ENCODE measurements at regions not wholly inside any gene's neighbourhood (a gene's known extent, or its start where the extent isn't known, plus 50 kb on each side); places are given as distances from the start of the nearest gene placed in this dataset.

DNA sequence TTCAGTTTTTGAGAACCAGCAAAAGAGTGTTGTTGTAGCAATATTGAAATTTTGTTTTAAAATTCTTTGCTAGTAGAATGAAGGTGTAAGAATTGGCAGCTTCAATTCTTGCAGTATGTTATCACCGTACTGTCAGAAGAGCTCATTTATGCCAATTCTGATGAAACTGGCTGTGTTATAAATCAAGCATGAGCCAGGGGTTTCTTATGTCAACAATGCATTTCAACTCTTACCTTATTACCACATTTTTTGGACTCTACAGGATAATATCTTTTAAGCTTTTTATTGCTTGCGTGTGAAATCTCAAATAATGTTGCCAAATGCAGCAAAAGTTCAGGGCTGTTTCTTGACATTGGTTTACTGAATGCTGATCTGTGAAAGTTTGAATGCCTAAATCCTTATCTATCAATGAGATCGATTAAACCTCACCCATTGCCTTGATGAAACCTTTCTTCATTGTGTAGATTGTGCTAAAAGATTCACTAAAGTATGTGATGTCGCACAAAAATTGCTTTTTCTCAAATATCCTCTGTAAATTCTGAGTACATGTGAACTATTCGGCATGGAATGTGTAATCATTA, 1389.3 kb upstream of the ZEB2 start:
- TF ChIP-seq ZNF10 (tag by site-specific recombination; IDR thresholded peaks at IDR 0.05) (no peak), MZF1 (tag by site-specific recombination; IDR thresholded peaks at IDR 0.05; ENCODE audit: borderline replicate concordance) (no peak), ZNF24 (tag by site-specific recombination; IDR thresholded peaks at IDR 0.05) (no peak), KLF1 (tag by site-specific recombination; IDR thresholded peaks at IDR 0.05) (no peak), ZNF391 (tag by site-specific recombination; IDR thresholded peaks at IDR 0.05; ENCODE audit: borderline replicate concordance, low read depth) (no peak), KLF16 (tag by site-specific recombination; IDR thresholded peaks at IDR 0.05) (no peak), WT1 (tag by site-specific recombination; IDR thresholded peaks at IDR 0.05) (no peak), PRDM1 (tag by site-specific recombination; IDR thresholded peaks at IDR 0.05) (no peak), MYNN (tag by site-specific recombination; IDR thresholded peaks at IDR 0.05; ENCODE audit: borderline replicate concordance) (no peak), YY1 (tag by site-specific recombination; IDR thresholded peaks at IDR 0.05) (no peak)
- TF ChIP-seq, protein P1, sequence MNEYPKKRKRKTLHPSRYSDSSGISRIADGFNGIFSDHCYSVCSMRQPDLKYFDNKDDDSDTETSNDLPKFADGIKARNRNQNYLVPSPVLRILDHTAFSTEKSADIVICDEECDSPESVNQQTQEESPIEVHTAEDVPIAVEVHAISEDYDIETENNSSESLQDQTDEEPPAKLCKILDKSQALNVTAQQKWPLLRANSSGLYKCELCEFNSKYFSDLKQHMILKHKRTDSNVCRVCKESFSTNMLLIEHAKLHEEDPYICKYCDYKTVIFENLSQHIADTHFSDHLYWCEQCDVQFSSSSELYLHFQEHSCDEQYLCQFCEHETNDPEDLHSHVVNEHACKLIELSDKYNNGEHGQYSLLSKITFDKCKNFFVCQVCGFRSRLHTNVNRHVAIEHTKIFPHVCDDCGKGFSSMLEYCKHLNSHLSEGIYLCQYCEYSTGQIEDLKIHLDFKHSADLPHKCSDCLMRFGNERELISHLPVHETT (tag by site-specific recombination; IDR thresholded peaks at IDR 0.05), result no peak
- TF ChIP-seq, protein P2, sequence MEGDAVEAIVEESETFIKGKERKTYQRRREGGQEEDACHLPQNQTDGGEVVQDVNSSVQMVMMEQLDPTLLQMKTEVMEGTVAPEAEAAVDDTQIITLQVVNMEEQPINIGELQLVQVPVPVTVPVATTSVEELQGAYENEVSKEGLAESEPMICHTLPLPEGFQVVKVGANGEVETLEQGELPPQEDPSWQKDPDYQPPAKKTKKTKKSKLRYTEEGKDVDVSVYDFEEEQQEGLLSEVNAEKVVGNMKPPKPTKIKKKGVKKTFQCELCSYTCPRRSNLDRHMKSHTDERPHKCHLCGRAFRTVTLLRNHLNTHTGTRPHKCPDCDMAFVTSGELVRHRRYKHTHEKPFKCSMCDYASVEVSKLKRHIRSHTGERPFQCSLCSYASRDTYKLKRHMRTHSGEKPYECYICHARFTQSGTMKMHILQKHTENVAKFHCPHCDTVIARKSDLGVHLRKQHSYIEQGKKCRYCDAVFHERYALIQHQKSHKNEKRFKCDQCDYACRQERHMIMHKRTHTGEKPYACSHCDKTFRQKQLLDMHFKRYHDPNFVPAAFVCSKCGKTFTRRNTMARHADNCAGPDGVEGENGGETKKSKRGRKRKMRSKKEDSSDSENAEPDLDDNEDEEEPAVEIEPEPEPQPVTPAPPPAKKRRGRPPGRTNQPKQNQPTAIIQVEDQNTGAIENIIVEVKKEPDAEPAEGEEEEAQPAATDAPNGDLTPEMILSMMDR (tag by site-specific recombination; IDR thresholded peaks at IDR 0.05), result no peak
- TF ChIP-seq, protein P3, sequence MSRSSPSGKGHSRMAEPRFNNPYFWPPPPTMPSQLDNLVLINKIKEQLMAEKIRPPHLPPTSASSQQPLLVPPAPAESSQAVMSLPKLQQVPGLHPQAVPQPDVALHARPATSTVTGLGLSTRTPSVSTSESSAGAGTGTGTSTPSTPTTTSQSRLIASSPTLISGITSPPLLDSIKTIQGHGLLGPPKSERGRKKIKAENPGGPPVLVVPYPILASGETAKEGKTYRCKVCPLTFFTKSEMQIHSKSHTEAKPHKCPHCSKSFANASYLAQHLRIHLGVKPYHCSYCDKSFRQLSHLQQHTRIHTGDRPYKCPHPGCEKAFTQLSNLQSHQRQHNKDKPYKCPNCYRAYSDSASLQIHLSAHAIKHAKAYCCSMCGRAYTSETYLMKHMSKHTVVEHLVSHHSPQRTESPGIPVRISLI (tag by site-specific recombination; IDR thresholded peaks at IDR 0.05), result no peak

Data from HEK293 (cell line).